HG02678 (cell line): ENCODE measurements at regions not wholly inside any gene's neighbourhood (a gene's known extent, or its start where the extent isn't known, plus 50 kb on each side); places are given as distances from the start of the nearest gene placed in this dataset.
"Not testable (repeated sequence)": the region's sequence is repeated elsewhere in the genome, so short reads cannot be mapped to it uniquely, and the experiment has no call there.

Experiments used
- ATAC-seq: cut with Tn5 transposase; IDR thresholded peaks from one replicate; pipeline ENCODE4 v1.9.1; 2021; ENCODE audit warnings: mild to moderate bottlenecking, moderate library complexity; ENCODE audit not compliant: unreplicated experiment

DNA sequence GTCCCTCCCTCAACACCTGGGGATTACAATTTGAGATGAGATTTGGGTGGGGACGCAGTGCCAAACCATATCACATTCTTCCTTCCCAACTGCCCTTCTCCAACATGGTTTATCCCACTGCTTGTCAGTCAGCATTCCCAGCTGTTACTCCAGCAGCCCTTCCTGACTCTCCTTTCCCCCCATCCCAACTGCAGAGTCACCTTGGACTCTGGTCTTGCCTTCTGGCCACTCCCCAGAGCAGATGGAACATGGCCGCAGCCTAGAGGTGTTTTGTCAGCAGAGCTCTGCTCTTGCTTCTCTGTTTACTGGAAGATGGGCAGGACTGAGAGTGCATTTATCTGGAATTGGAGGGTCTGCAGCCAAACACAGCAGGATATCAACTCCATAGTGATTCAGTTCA is 51.2 kb upstream of the MEX3C start:
- no peak for ATAC-seq

GRCh38 chr18:51250006-51250405 is 52.5 kb upstream of the MEX3C start:
- no peak for ATAC-seq

- no peak for ATAC-seq
Measured at GRCh38 chr18:51250458-51251024, 53.1 kb upstream of the MEX3C start.

- ATAC-seq = peak; percentile 100
Measured at GRCh38 chr18:51251625-51252024, 54.1 kb upstream of the MEX3C start.

DNA sequence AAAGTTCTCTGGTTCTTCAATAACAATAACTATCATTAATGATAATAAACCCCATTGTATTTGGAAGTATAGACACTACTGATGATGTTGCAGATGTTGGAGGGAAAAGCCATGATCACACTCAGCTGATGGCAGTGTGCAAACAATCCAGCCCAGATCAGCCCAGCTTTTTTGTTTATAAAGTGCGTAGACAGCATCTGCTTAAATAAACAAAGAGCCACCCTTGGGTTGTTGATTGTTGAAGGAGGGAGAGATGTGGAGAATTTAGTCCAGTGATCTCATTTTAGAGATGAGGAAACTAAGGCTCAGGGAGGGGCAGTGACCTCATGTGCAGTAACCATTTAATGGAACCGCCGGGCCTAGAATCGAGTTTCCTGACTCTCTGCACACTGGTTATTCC is 56.0 kb upstream of the MEX3C start:
- ATAC-seq = no peak

DNA sequence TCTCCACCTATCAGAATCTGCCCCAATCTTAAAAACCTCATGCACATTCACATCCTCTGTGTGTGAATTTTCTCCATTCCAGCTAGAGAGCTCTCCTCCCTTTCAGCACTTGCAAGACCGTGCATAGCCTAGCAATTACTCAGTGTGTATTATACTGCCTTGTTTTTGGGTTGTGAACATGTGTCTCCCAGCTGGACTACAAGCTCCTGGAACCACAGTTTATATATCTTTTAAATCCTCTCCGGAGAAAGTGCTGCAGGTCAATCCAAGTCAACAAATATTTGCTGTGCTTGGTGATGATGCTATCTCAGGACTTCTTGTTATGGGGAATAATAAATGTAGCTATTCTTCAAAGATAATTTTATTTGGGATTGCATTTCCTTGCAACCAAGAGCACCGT is 58.2 kb upstream of the MEX3C start:
- ATAC-seq = no peak

DNA sequence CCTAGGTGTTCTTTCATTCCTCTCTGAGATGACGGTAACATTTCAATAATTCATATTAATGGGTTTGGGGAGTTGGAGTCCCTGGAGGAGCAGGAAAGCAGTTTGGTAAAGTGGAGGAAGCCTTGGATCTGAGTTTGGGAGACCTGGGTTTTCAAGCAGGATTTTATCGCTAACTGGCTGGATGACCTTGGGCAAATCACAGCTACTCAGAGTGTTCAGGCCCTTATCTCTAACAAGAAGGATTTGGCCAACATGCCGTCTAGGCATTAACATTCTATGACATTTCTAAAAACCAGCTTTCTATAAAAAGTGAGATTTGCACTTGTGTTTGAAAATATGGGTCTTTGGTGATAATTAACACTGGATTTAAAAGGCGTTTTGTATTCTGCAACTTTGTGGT is 59.7 kb upstream of the MEX3C start:
- ATAC-seq = no peak

DNA sequence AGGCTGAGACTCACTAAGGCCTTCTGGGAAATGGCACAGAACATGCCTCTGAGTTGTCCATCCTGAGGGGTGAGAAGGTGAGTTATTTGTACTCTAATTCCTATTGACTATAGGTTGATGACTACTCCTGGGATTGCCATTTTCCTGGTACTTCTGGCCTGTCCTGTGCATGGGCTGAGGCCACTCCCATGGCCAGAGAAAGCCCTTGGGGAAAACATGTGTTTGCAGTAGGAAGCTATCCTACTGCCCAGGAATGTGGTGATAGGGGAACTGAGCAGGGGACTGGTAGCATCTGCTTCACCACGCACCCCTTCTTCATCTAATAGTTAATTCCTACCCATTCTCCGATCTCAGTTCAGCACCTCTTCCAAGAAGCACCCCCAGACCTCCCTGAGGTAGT is 62.6 kb upstream of the MEX3C start:
- ATAC-seq = no peak

GRCh38 chr18:51266077-51266476 is 68.6 kb upstream of the MEX3C start:
- ATAC-seq = not testable (repeated sequence)

- ATAC-seq = no peak
Measured at GRCh38 chr18:51266773-51267172, 69.3 kb upstream of the MEX3C start.

DNA sequence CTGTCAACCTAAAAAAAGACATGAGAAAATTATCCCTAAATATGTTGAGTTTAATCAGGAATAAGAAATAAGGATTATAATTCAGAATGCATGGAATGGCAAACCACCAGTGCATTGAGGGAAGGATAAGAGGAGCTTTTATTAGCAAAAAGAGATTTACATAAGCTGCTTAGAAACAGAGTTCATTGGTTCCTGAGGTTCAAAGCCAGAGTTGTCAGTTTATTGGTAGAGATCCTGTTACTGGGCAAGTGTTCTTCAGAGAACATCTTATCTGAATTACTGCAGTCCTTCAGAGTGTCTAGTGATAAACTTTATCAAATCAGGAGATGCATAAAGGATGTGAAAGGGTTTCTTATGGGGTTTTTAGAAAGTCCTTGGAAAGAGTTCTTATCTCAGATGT is 76.0 kb upstream of the MEX3C start:
- ATAC-seq = no peak

GRCh38 chr18:51275712-51276476 is 78.4 kb upstream of the MEX3C start:
- ATAC-seq = no peak

DNA sequence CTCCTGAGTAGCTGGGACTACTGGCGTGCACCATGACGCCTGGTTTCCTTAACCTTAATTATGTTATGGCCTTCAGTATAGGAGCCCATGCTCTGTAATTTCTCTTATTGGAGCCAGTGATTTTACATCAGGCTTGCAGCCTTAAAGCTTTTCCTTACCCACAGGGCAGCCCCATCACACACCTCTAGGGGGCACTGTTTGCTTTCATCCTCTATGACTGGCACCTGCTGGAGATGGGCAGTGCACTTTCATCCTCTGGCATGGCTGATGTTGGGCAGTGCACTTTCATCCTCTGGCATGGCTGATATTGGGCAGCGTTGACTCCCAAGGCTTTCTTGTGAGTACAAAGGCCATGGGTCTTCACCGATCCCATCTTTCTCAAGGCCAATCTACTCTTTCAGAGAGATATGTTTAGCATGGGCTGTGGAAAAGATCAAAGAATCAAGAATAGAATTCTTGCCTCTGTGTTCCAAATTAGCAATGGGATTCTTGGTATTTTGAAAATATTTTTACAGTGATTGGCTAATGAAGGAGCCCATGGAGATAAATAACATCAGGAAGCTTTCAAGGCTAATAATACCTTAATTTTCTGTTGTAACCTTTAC is 80.7 kb upstream of the MEX3C start:
- ATAC-seq = no peak

DNA sequence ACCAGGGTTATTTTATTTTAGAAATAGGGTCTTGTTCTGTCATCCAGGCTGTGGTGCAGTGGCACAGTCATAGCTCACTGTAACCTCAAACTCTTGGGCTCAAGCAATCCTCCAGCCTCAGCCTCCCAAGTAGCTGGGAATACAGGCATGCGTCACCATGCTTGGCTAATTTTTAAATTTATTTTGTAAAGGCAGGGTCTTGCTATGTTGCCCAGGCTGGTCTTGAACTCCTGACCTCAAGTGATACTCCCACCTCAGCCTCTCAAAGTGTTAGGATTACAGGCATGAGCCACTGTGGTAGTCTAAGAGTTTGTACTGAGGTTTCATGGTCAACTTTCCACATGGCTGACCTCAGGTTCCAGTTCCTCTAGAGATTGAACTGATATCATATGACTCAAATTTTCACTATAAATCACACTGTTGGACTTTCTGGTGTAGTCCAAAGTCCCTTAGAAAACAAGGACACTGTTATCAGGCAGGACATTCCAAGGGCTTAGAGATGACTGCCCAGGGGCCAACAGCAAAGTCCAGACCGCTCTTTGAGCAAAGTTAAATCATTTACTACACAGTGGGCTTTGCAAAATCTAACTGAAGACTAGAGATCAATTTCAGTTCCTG is 82.0 kb upstream of the MEX3C start:
- ATAC-seq = peak; percentile 78

GRCh38 chr18:51287818-51288508 is 90.5 kb upstream of the MEX3C start:
- ATAC-seq = no peak

DNA sequence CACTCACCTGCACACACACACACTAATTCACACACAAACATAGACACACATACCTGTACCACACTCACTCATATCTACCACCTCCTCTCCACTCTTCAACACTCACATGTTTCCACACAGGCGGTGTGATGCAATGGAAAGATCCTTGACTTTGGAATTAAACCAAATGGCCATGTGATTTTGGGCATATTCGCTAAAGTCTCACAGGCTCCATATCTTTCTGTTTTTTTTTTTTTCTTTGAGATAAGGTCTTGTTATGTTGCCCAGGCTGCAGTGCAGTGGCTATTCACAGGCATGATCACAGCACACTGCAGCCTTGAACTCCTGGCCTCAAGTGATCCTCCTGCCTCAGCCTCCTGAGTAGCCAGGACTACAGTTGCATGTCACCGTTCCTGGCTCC is 91.1 kb upstream of the MEX3C start:
- ATAC-seq = no peak

- no peak for ATAC-seq
Measured at GRCh38 chr18:51290860-51291259, 93.4 kb upstream of the MEX3C start.

DNA sequence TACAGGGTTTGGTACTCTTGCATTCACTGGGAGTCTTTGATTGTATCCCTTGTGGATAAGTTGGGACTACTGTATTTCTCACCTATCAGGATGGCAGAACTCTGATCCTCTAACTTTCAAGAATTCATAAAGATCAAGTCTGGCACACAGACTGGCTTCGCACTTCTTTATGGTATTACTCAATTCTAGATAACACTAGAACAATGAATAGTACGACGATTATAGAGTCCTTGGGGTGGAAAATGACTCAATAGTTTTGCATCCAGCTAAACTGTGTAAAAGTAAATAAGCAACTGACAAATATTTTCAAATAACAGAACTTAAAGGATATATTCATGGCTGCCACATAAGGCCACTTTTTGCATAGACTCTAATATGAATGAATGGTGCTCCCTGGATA is 103.4 kb upstream of the MEX3C start:
- no peak for ATAC-seq

DNA sequence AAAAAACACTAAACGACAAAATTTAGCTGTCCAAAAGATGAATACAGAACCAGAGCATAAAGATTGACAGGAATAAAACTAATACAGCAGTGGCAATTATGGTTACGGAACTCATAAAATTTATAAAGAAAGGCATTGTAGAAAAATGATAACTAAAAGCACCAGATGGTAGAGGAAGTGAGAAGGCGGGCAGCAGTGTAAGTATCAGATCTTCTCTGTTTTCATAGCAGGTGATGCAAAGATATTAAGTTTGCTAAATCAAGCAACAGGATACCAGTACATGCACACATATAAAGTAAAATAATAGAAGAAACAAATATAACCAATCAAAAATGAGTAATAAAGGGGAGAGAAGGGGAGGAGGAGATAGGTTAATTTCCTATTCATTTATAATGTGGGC is 103.9 kb upstream of the MEX3C start:
- ATAC-seq = no peak

- ATAC-seq = no peak
Measured at GRCh38 chr18:51316677-51317076, 119.2 kb upstream of the MEX3C start.

DNA sequence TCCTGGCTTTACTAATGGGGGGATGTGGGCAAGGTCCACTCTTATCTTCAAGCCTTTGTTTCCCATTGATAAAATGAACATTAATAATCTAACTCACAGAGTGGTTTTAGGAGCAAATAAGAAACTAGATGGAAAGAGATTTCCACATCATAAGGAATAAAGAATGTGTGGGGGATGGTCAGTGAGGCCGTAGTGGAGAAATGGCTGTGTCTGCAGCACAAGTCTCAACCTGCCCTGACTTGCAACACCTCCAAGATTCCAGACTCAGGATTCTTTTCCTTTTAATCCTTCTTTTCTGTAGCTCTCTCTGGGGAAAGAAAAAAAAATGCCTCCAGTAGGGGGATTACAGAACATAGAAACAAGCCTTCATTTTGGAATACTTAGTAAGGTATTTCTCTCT is 124.2 kb upstream of the MEX3C start:
- no peak for ATAC-seq
